Astrocyte (in vitro differentiated cells and primary cell): ENCODE measurements at regions not wholly inside any gene's neighbourhood (a gene's known extent, or its start where the extent isn't known, plus 50 kb on each side); places are given as distances from the start of the nearest gene placed in this dataset.
"Not testable (repeated sequence)": the region's sequence is repeated elsewhere in the genome, so short reads cannot be mapped to it uniquely, and the experiment has no call there.

Source experiments
- DNase-seq: peaks from one replicate; pipeline ENCODE4 v3.0.0-alpha.2; 2010; ENCODE audit warnings: low read depth
- FAIRE-seq: peaks from 2 replicates; lab custom pipeline; 2011; peaks lifted over from hg19 to GRCh38; lab: Jason Lieb, UNC
- H2AFZ ChIP-seq: 2 replicates; pipeline ENCODE4 v1.6.0; 2012; ENCODE audit warnings: low read depth, low read length, inconsistent platforms
- H3K27ac ChIP-seq: 2 replicates; pipeline ENCODE4 v1.5.1; 2011; ENCODE audit warnings: low read depth, low read length, inconsistent platforms
- H3K27me3 ChIP-seq: 2 replicates; pipeline ENCODE4 v1.6.0; 2011; ENCODE audit warnings: low read length, inconsistent platforms; ENCODE audit not compliant: insufficient read depth
- H3K36me3 ChIP-seq: 2 replicates; pipeline ENCODE4 v1.5.1; 2011; ENCODE audit warnings: low read length, inconsistent platforms; ENCODE audit not compliant: insufficient read depth
- H3K4me1 ChIP-seq: 2 replicates; pipeline ENCODE4 v1.5.1; 2011; ENCODE audit warnings: low read length, inconsistent platforms; ENCODE audit not compliant: insufficient read depth
- H3K4me2 ChIP-seq: 2 replicates; pipeline ENCODE4 v1.6.0; 2012; ENCODE audit warnings: low read length, inconsistent platforms
- H3K4me3 ChIP-seq: 2 replicates; pipeline ENCODE4 v1.5.1; 2011; ENCODE audit warnings: low read depth, mild to moderate bottlenecking, low read length, inconsistent platforms; ENCODE audit not compliant: insufficient read depth
- H3K79me2 ChIP-seq: 2 replicates; pipeline ENCODE4 v1.6.0; 2012; ENCODE audit warnings: mild to moderate bottlenecking, low read length, inconsistent platforms; ENCODE audit not compliant: insufficient read depth
- H3K9ac ChIP-seq: 2 replicates; pipeline ENCODE4 v1.6.0; 2012; ENCODE audit warnings: mild to moderate bottlenecking, low read length, inconsistent platforms
- H3K9me3 ChIP-seq: 2 replicates; pipeline ENCODE4 v1.5.1; 2012; ENCODE audit warnings: low read depth, mild to moderate bottlenecking, low read length, inconsistent platforms; ENCODE audit not compliant: insufficient read depth
- H4K20me1 ChIP-seq: 2 replicates; pipeline ENCODE4 v1.6.0; 2012; ENCODE audit warnings: low read length, inconsistent platforms; ENCODE audit not compliant: insufficient read depth
- H3K27ac Mint-ChIP-seq: one replicate; pipeline ENCODE4 v1.8.0; 2021; ENCODE audit warnings: mild to moderate bottlenecking, mixed read lengths; ENCODE audit not compliant: unreplicated experiment
- H3K27me3 Mint-ChIP-seq: one replicate; pipeline ENCODE4 v1.8.0; 2021; ENCODE audit warnings: low read depth, mixed read lengths; ENCODE audit not compliant: unreplicated experiment
- H3K36me3 Mint-ChIP-seq: one replicate; pipeline ENCODE4 v1.8.0; 2021; ENCODE audit warnings: low read depth, mixed read lengths; ENCODE audit not compliant: unreplicated experiment
- H3K4me1 Mint-ChIP-seq: one replicate; pipeline ENCODE4 v1.8.0; 2021; ENCODE audit warnings: low read depth, mixed read lengths; ENCODE audit not compliant: unreplicated experiment
- H3K4me3 Mint-ChIP-seq: one replicate; pipeline ENCODE4 v1.8.0; 2021; ENCODE audit warnings: mild to moderate bottlenecking, moderate library complexity, mixed read lengths; ENCODE audit not compliant: unreplicated experiment
- H3K9me3 Mint-ChIP-seq: one replicate; pipeline ENCODE4 v1.8.0; 2021; ENCODE audit warnings: mild to moderate bottlenecking, mixed read lengths; ENCODE audit not compliant: unreplicated experiment
- EZH2 ChIP-seq: IDR thresholded peaks from 2 replicates; pipeline ENCODE4 v1.6.1; 2012; ENCODE audit warnings: mild to moderate bottlenecking, low read length, inconsistent platforms; ENCODE audit not compliant: insufficient read depth
- TF ChIP-seq, protein P1 (sequence below): IDR thresholded peaks from 2 replicates; pipeline ENCODE4 v1.5.1; 2011; ENCODE audit warnings: low read depth, mild to moderate bottlenecking, inconsistent platforms, low read length, moderate library complexity; ENCODE audit not compliant: insufficient read depth

DNA sequence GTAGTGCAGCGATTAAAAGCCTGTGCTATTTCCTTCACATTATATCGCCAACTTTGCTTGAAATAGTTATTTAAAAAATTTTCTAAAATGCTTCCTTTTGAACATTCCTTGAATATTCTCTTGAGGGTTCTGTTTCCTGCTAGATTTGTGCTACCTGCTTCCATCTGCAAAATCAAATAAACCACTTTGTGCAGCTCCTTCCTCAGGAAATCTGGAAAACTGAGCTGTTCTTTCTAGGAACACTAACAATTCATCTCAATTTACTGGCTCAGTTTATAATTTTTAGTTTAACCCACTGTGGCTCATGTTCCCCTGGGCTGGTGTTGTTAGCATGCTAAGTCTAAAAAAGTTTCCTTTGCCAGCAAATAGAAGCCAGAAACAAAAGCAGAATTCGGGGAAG lies 88.1 kb upstream of the LCORL start:
- no peak for TF ChIP-seq EZH2
- TF ChIP-seq, protein P1, sequence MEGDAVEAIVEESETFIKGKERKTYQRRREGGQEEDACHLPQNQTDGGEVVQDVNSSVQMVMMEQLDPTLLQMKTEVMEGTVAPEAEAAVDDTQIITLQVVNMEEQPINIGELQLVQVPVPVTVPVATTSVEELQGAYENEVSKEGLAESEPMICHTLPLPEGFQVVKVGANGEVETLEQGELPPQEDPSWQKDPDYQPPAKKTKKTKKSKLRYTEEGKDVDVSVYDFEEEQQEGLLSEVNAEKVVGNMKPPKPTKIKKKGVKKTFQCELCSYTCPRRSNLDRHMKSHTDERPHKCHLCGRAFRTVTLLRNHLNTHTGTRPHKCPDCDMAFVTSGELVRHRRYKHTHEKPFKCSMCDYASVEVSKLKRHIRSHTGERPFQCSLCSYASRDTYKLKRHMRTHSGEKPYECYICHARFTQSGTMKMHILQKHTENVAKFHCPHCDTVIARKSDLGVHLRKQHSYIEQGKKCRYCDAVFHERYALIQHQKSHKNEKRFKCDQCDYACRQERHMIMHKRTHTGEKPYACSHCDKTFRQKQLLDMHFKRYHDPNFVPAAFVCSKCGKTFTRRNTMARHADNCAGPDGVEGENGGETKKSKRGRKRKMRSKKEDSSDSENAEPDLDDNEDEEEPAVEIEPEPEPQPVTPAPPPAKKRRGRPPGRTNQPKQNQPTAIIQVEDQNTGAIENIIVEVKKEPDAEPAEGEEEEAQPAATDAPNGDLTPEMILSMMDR, result no peak
- Histone ChIP-seq H3K27ac (no peak overlapping the region), H3K79me2 (no peaks in the 10 kb centered on the region), H4K20me1 (no peaks in the 10 kb centered on the region), H2AFZ (no peak overlapping the region), H3K4me1 (no peaks in the 10 kb centered on the region), H3K4me3 (no peak overlapping the region), H3K27me3 (no peaks in the 10 kb centered on the region), H3K4me2 (no peak overlapping the region), H3K36me3 (no peaks in the 10 kb centered on the region), H3K9ac (no peak overlapping the region), H3K9me3 (no peaks in the 10 kb centered on the region)
- peaks cover 11% of the 10 kb centered on the region for H3K4me1 Mint-ChIP-seq
- H3K9me3 Mint-ChIP-seq, result no peaks in the 10 kb centered on the region
- no peaks in the 10 kb centered on the region for H3K36me3 Mint-ChIP-seq
- H3K4me3 Mint-ChIP-seq, result no peak overlapping the region
- FAIRE-seq (no peak), DNase-seq (no peak)
- H3K27me3 Mint-ChIP-seq, result no peaks in the 10 kb centered on the region
- H3K27ac Mint-ChIP-seq, result no peak overlapping the region

DNA sequence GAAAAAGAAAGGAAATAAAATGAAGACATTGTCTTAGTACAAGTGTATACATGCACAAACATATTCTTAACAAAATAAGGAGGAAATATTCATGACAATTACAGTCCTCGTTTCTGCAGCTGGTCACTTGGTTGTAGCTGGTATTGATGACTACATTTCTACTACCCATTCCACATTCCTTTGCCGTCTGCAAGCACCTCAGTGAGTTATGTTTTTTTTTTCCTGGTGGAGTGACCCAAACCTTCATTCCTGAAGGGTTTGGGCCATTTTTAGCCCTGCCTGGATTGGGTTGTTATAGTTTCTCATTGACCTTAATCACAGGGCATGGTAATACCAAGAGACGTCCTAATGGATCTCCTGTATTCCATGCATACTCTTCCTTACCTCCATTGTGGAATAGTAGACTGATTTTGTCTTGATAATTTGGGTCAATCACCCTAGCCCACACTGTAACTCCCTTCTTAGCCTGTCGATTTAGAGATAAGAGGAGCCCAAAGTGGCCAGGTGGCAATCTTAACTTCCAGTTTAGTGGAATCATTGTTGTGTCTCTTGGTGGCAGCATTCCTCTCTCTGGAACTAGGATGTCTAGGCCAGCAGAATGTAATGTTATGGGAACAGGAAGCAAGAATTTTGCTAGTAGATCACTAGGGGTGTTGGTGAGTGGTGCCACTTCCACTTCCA lies 86.4 kb upstream of the LCORL start:
- FAIRE-seq, H3K4me1 ChIP-seq, DNase-seq, H4K20me1 ChIP-seq, H3K4me3 Mint-ChIP-seq, H3K4me2 ChIP-seq, H3K36me3 Mint-ChIP-seq, H3K9me3 ChIP-seq, H3K9ac ChIP-seq, H3K27me3 ChIP-seq, H2AFZ ChIP-seq, H3K27me3 Mint-ChIP-seq, H3K27ac ChIP-seq, H3K36me3 ChIP-seq, H3K9me3 Mint-ChIP-seq, H3K79me2 ChIP-seq, H3K27ac Mint-ChIP-seq, H3K4me3 ChIP-seq: not testable (repeated sequence)
- H3K4me1 Mint-ChIP-seq, result peaks cover 11% of the 10 kb centered on the region

DNA sequence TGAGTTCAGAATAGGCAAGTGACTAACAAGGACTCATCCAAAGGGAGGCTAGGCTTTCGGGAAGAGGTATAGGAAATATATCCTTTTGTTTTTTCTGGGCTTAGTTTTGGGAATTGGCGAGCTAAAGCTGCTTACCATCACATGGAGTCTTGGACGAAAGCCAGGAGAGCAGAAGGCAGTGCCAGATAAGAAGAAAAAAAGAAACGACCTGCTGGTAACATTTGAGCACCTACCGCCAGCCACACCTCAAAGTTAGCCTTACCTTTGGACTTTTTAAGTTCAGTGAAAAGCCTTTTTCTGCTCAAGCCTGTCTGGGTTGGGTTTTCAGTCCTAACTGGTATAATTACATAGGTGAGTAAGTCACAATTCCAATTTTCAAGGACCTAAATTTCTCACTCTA lies 85.1 kb upstream of the LCORL start:
- Histone ChIP-seq H4K20me1 (no peaks in the 10 kb centered on the region), H3K27me3 (no peaks in the 10 kb centered on the region), H3K27ac (no peak overlapping the region), H3K9ac (no peak overlapping the region), H3K4me1 (no peaks in the 10 kb centered on the region), H3K79me2 (no peaks in the 10 kb centered on the region), H3K9me3 (no peaks in the 10 kb centered on the region), H3K36me3 (no peaks in the 10 kb centered on the region), H3K4me3 (no peak overlapping the region), H2AFZ (no peak overlapping the region), H3K4me2 (no peak overlapping the region)
- TF ChIP-seq, protein P1, result no peak
- TF ChIP-seq EZH2, result no peak
- no peak for DNase-seq
- Mint-ChIP-seq H3K4me3 (no peak overlapping the region), H3K27ac (no peak overlapping the region), H3K36me3 (no peaks in the 10 kb centered on the region), H3K9me3 (no peaks in the 10 kb centered on the region), H3K27me3 (no peaks in the 10 kb centered on the region), H3K4me1 (peaks cover 11% of the 10 kb centered on the region)
- no peak for FAIRE-seq
